ENCODE measurements at regions not wholly inside any gene's neighbourhood (a gene's known extent, or its start where the extent isn't known, plus 50 kb on each side); places are given as distances from the start of the nearest gene placed in this dataset.
A peak's percentile ranks its signal among the peaks of the same experiment; 100 is the strongest.

GRCh38 chr10:4024027-4024426 is 239.0 kb upstream of the KLF6 start:
- DNase-seq (ENCODE audit: unreplicated experiment), result peak; percentile 14
- Mint-ChIP-seq H3K36me3 (ENCODE audit: insufficient read depth, unreplicated experiment) (no peaks in the 10 kb centered on the region), H3K9me3 (ENCODE audit: unreplicated experiment) (no peaks in the 10 kb centered on the region), H3K4me1 (ENCODE audit: insufficient read depth, unreplicated experiment) (no peaks in the 10 kb centered on the region), H3K27ac (ENCODE audit: low read depth, unreplicated experiment) (no peak overlapping the region), H3K27me3 (ENCODE audit: insufficient read depth, unreplicated experiment) (no peaks in the 10 kb centered on the region), H3K4me3 (ENCODE audit: unreplicated experiment) (no peak overlapping the region)
- ChIA-PET POLR2A (no interaction called here), CTCF (no interaction called here)
- no TSS peak for BruUV-seq (replicated peaks)
- intact Hi-C loops (cut with micrococcal nuclease), result no loop called here
- TF ChIP-seq CTCF (IDR thresholded peaks at IDR 0.05; ENCODE audit: unreplicated experiment), result no peak

DNA sequence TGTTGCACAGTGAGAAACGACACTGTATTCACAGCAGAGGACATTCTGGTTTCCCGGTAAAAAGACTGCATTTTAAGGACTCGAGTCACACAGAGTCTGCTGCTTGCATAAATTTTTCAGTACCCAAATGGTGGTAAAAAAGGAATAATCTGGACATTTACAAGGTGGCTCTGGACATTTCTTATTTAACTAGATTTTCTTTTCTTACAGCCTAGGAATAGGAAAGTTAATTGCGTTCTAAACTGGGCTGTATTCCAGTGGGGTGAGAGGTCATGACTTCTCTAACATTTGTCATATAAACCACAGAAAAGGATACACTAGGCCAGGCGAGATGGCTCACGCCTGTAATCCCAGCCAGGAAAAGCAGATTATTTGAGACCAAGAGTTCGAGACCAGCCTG is 237.5 kb upstream of the KLF6 start:
- H3K27ac Mint-ChIP-seq (ENCODE audit: low read depth, unreplicated experiment), result no peak overlapping the region
- BruUV-seq (replicated peaks), result no TSS peak
- POLR2A ChIA-PET, result no interaction called here
- TF ChIP-seq CTCF (IDR thresholded peaks at IDR 0.05; ENCODE audit: unreplicated experiment), result no peak
- no peaks in the 10 kb centered on the region for H3K4me1 Mint-ChIP-seq (ENCODE audit: insufficient read depth, unreplicated experiment)
- no peaks in the 10 kb centered on the region for H3K36me3 Mint-ChIP-seq (ENCODE audit: insufficient read depth, unreplicated experiment)
- intact Hi-C loops (cut with micrococcal nuclease), result no loop called here
- H3K27me3 Mint-ChIP-seq (ENCODE audit: insufficient read depth, unreplicated experiment), result no peaks in the 10 kb centered on the region
- H3K4me3 Mint-ChIP-seq (ENCODE audit: unreplicated experiment), result no peak overlapping the region
- CTCF ChIA-PET, result no interaction called here
- no peaks in the 10 kb centered on the region for H3K9me3 Mint-ChIP-seq (ENCODE audit: unreplicated experiment)
- no peak for DNase-seq (ENCODE audit: unreplicated experiment)

DNA sequence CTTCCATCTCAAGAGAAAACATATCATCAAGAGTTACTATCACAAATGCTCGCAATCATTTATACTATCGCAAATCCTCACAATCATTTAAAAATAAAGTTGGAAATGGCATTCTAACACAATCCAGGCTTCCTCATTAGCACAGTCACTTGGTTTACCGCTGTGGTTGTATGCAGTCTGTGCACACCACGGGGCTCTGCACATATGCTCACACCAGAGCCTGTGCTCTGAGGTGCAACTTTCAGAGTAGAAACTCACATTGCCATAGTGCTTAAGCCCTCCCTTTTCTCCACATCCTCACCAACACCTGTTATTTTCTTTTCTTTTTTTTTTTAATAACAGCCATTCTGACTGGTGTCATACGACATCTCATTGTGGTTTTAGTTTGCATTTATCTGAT is 235.6 kb upstream of the KLF6 start:
- intact Hi-C loops (cut with micrococcal nuclease), result no loop called here
- H3K9me3 Mint-ChIP-seq (ENCODE audit: unreplicated experiment), result no peaks in the 10 kb centered on the region
- BruUV-seq (replicated peaks), result no TSS peak
- no peaks in the 10 kb centered on the region for H3K27me3 Mint-ChIP-seq (ENCODE audit: insufficient read depth, unreplicated experiment)
- no peaks in the 10 kb centered on the region for H3K36me3 Mint-ChIP-seq (ENCODE audit: insufficient read depth, unreplicated experiment)
- ChIA-PET CTCF (no interaction called here), POLR2A (interaction anchor here (0.6 kb wide), 1 partner anchor 55 kb away, joined by 3 read pairs; no protein-coding TSS in a partner anchor)
- no peak overlapping the region for H3K27ac Mint-ChIP-seq (ENCODE audit: low read depth, unreplicated experiment)
- TF ChIP-seq CTCF (IDR thresholded peaks at IDR 0.05; ENCODE audit: unreplicated experiment), result no peak
- H3K4me3 Mint-ChIP-seq (ENCODE audit: unreplicated experiment), result no peak overlapping the region
- DNase-seq (ENCODE audit: unreplicated experiment), result no peak
- H3K4me1 Mint-ChIP-seq (ENCODE audit: insufficient read depth, unreplicated experiment), result no peaks in the 10 kb centered on the region

DNA sequence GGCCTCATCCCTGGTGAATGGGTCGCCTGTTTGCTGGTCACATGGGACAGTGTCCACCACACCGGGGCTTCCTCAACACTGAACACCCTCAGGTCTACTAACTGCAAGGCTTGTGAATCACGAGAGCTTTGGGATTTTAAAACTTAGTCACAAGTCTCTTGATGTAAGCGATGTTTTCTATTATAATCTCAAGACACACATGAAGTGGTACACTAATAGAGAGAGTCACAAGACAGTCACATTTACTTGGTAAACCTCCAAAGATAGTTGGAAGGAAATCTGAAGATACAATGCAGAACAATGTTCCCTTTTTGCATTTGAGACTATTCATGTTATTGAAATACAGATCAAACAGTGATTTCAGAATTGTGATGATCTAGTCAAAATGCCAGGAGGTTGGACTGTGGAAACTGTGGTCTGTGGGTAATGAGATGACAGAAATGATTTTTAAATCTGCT is 233.1 kb upstream of the KLF6 start:
- Mint-ChIP-seq H3K4me3 (ENCODE audit: unreplicated experiment) (no peak overlapping the region), H3K9me3 (ENCODE audit: unreplicated experiment) (no peaks in the 10 kb centered on the region), H3K27me3 (ENCODE audit: insufficient read depth, unreplicated experiment) (no peaks in the 10 kb centered on the region), H3K4me1 (ENCODE audit: insufficient read depth, unreplicated experiment) (no peaks in the 10 kb centered on the region), H3K36me3 (ENCODE audit: insufficient read depth, unreplicated experiment) (no peaks in the 10 kb centered on the region), H3K27ac (ENCODE audit: low read depth, unreplicated experiment) (no peak overlapping the region)
- no peak for DNase-seq (ENCODE audit: unreplicated experiment)
- ChIA-PET CTCF (no interaction called here), POLR2A (no interaction called here)
- TF ChIP-seq CTCF (IDR thresholded peaks at IDR 0.05; ENCODE audit: unreplicated experiment), result no peak
- BruUV-seq (replicated peaks), result no TSS peak
- intact Hi-C loops (cut with micrococcal nuclease), result no loop called here
